Endodermal cell (in vitro differentiated cells): ENCODE measurements at regions not wholly inside any gene's neighbourhood (a gene's known extent, or its start where the extent isn't known, plus 50 kb on each side); places are given as distances from the start of the nearest gene placed in this dataset.

Experiments used
- DNase-seq: peaks from one replicate; pipeline ENCODE4 v3.0.0-alpha.2; 2017
- H3K27ac ChIP-seq: 2 replicates; pipeline ENCODE4 v1.5.1; 2013; ENCODE audit warnings: mild to moderate bottlenecking, low read depth, low read length, moderate library complexity
- H3K27me3 ChIP-seq: 2 replicates; pipeline ENCODE4 v1.6.1; 2013; ENCODE audit warnings: mild to moderate bottlenecking, low read length, moderate library complexity; ENCODE audit not compliant: insufficient read depth, control insufficient read depth, poor library complexity, severe bottlenecking
- H3K36me3 ChIP-seq: 2 replicates; pipeline ENCODE4 v1.7.0; 2013; ENCODE audit warnings: mild to moderate bottlenecking, low read length, moderate library complexity; ENCODE audit not compliant: control insufficient read depth, insufficient read depth
- H3K4me1 ChIP-seq: one replicate; pipeline ENCODE4 v1.7.0; 2013; ENCODE audit warnings: low read length; ENCODE audit not compliant: control insufficient read depth, insufficient read depth
- H3K4me3 ChIP-seq: 2 replicates; pipeline ENCODE4 v1.5.1; 2013; ENCODE audit warnings: mild to moderate bottlenecking, low read length, moderate library complexity
- H3K9ac ChIP-seq: 2 replicates; pipeline ENCODE4 v1.6.1; 2013; ENCODE audit warnings: mild to moderate bottlenecking, low read length, moderate library complexity; ENCODE audit not compliant: poor library complexity, severe bottlenecking; ENCODE audit errors: extremely low read depth
- H3K9me3 ChIP-seq: 2 replicates; pipeline ENCODE4 v1.6.1; 2013; ENCODE audit warnings: mild to moderate bottlenecking, low read length, moderate library complexity; ENCODE audit not compliant: control insufficient read depth
- H3K27ac Mint-ChIP-seq: 2 replicates; pipeline ENCODE4 v1.8.0; 2020; ENCODE audit warnings: mixed read lengths
- H3K27me3 Mint-ChIP-seq: 2 replicates; pipeline ENCODE4 v1.8.0; 2021; ENCODE audit warnings: mild to moderate bottlenecking, mixed read lengths; ENCODE audit not compliant: insufficient read depth
- H3K36me3 Mint-ChIP-seq: 2 replicates; pipeline ENCODE4 v1.8.0; 2020; ENCODE audit warnings: low read depth, mixed read lengths
- H3K4me1 Mint-ChIP-seq: 2 replicates; pipeline ENCODE4 v1.8.0; 2020; ENCODE audit warnings: mixed read lengths
- H3K4me3 Mint-ChIP-seq: 2 replicates; pipeline ENCODE4 v1.8.0; 2020; ENCODE audit warnings: mild to moderate bottlenecking, moderate library complexity, mixed read lengths
- H3K9me3 Mint-ChIP-seq: 2 replicates; pipeline ENCODE4 v1.8.0; 2020; ENCODE audit warnings: mild to moderate bottlenecking, mixed read lengths
- WGBS, 2 experiments: methylation state at CpG; one replicate each; pipeline versions ENCODE4 v1.1.5 to v1.1.7; 2013; ENCODE audit warnings: missing lambda C conversion rate in 2 of 2, mixed read lengths in 1 of 2; ENCODE audit not compliant: insufficient coverage in 1 of 2, insufficient read length in 1 of 2; 5-methylcytosine and 5-hydroxymethylcytosine counted together
- TF ChIP-seq, protein P1 (sequence below): fragments of 200-600 bp; sonication (generic); conservative IDR thresholded peaks from 2 replicates; pipeline ENCODE4 v1.5.0; 2021; ENCODE audit warnings: antibody characterized with exemption, mild to moderate bottlenecking

DNA sequence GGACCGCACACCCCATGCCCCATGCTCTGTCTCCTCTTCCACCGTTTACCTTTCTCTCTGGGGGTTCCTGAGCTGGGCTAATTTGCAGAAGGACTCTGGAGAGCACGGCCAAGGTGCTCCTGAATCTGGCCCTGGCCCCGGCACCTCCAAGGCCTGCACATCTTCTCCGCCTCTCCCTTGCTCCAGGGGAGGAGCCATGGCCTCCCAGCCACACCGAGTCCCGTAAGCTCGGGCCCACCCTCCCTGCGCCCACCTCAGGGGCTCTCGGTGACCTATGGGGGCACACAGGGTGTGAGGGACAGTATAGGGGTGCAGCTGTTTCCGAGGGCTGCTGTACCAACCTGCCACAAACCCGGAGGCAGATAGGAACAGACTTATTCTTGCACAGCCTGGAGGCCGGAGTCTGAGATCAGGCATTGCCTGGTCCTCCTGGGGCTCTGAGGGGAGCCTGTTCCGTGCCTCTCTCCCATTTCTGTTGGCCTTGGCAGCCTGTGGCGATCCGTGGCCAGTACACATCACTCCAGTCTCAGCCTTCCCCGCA is 127.3 kb upstream of the GPC1 start:
- no peaks in the 10 kb centered on the region for H3K36me3 ChIP-seq
- no peak overlapping the region for H3K27ac Mint-ChIP-seq
- H3K9me3 ChIP-seq = no peaks in the 10 kb centered on the region
- no peak overlapping the region for H3K9ac ChIP-seq
- H3K27me3 ChIP-seq = no peaks in the 10 kb centered on the region
- no peak overlapping the region for H3K4me3 ChIP-seq
- no peaks in the 10 kb centered on the region for H3K36me3 Mint-ChIP-seq
- no peak overlapping the region for H3K27ac ChIP-seq
- peaks cover 4% of the 10 kb centered on the region for H3K27me3 Mint-ChIP-seq
- 92 to 93% methylated on average over 7 to 17 of the region's 17 CpGs for WGBS, 2 experiments
- peak; percentile 28 for DNase-seq
- TF ChIP-seq, protein P1, sequence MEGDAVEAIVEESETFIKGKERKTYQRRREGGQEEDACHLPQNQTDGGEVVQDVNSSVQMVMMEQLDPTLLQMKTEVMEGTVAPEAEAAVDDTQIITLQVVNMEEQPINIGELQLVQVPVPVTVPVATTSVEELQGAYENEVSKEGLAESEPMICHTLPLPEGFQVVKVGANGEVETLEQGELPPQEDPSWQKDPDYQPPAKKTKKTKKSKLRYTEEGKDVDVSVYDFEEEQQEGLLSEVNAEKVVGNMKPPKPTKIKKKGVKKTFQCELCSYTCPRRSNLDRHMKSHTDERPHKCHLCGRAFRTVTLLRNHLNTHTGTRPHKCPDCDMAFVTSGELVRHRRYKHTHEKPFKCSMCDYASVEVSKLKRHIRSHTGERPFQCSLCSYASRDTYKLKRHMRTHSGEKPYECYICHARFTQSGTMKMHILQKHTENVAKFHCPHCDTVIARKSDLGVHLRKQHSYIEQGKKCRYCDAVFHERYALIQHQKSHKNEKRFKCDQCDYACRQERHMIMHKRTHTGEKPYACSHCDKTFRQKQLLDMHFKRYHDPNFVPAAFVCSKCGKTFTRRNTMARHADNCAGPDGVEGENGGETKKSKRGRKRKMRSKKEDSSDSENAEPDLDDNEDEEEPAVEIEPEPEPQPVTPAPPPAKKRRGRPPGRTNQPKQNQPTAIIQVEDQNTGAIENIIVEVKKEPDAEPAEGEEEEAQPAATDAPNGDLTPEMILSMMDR = no peak
- no peaks in the 10 kb centered on the region for H3K4me1 Mint-ChIP-seq
- H3K4me1 ChIP-seq = no peaks in the 10 kb centered on the region
- H3K9me3 Mint-ChIP-seq = peaks cover 4% of the 10 kb centered on the region
- H3K4me3 Mint-ChIP-seq = no peak overlapping the region

DNA sequence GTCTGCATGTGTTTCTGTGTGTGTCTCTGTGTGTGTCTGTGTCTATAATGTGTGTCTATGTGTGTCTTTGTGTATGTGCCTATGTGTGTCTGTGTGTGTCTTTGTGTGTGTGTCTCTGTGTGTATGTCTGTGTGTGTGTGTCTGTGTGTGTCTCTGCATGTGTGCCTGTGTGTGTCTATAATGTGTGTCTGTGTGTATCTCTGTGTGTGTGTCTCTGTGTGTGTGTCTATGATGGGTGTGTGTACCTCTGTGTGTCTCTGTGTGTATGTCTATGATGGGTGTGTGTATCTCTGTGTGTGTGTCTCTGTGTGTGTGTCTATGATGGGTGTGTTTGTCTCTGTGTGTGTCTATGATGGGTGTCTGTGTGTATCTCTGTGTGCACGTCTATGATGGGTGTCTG is 126.2 kb upstream of the GPC1 start:
- no peak overlapping the region for H3K4me3 ChIP-seq
- Mint-ChIP-seq H3K9me3 (peaks cover 7% of the 10 kb centered on the region), H3K27me3 (no peaks in the 10 kb centered on the region), H3K4me1 (no peaks in the 10 kb centered on the region), H3K36me3 (no peaks in the 10 kb centered on the region), H3K27ac (no peak overlapping the region), H3K4me3 (no peak overlapping the region)
- no peaks in the 10 kb centered on the region for H3K27me3 ChIP-seq
- WGBS, 2 experiments = 71% methylated on average over 1 of the region's 1 CpG; no CpG with 5 or more reads in 1 of the 2 experiments
- DNase-seq = no peak
- no peaks in the 10 kb centered on the region for H3K4me1 ChIP-seq
- no peak overlapping the region for H3K9ac ChIP-seq
- TF ChIP-seq, protein P1 = no peak
- no peaks in the 10 kb centered on the region for H3K36me3 ChIP-seq
- H3K9me3 ChIP-seq = no peaks in the 10 kb centered on the region
- no peak overlapping the region for H3K27ac ChIP-seq

DNA sequence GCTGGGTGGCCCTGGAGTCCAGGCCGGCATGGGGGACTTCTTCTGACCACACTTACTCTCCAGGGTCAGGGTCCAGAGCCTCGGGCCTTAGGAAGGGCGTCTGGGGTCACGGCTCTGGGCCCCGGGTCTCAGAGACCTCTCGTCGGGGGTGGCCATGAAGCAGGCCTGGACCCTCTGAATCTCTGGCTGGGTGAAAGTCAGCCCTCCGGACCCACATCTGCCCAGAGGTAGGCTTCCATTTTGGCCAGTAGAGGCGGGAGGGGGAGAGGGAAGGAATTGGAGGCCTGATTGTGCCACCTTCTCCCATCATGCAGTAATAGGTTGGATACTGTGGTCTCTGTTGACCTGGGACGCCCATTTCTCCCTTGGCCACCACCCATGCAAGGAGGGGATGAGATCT is 125.3 kb upstream of the GPC1 start:
- Mint-ChIP-seq H3K27me3 (no peaks in the 10 kb centered on the region), H3K27ac (no peak overlapping the region), H3K4me3 (no peak overlapping the region), H3K36me3 (no peaks in the 10 kb centered on the region), H3K9me3 (peaks cover 8% of the 10 kb centered on the region), H3K4me1 (peaks cover 1% of the 10 kb centered on the region)
- Histone ChIP-seq H3K27ac (no peak overlapping the region), H3K36me3 (no peaks in the 10 kb centered on the region), H3K9ac (no peak overlapping the region), H3K9me3 (no peaks in the 10 kb centered on the region), H3K27me3 (no peaks in the 10 kb centered on the region), H3K4me3 (no peak overlapping the region), H3K4me1 (no peaks in the 10 kb centered on the region)
- DNase-seq = no peak
- WGBS, 2 experiments = 90 to 100% methylated on average over 4 to 10 of the region's 10 CpGs
- TF ChIP-seq, protein P1 = no peak
